Testis (tissue), 2 donors: ENCODE measurements at regions not wholly inside any gene's neighbourhood (a gene's known extent, or its start where the extent isn't known, plus 50 kb on each side); places are given as distances from the start of the nearest gene placed in this dataset.

ENCODE experiments used
- CTCF ChIP-seq, 3 experiments: fragments of 450-650 bp in 2 of 3; fragments of 200-600 bp in 1 of 3; sonication (generic) in 1 of 3; IDR thresholded peaks; one replicate each; pipeline ENCODE4 v1.5.1; 2016 to 2019; ENCODE audit warnings: antibody characterized with exemption in 3 of 3, mild to moderate bottlenecking in 2 of 3, moderate library complexity in 1 of 3
- POLR2A ChIP-seq: fragments of 450-650 bp; IDR thresholded peaks from one replicate; pipeline ENCODE4 v1.6.1; 2017; ENCODE audit warnings: antibody characterized with exemption, mild to moderate bottlenecking, moderate library complexity

DNA sequence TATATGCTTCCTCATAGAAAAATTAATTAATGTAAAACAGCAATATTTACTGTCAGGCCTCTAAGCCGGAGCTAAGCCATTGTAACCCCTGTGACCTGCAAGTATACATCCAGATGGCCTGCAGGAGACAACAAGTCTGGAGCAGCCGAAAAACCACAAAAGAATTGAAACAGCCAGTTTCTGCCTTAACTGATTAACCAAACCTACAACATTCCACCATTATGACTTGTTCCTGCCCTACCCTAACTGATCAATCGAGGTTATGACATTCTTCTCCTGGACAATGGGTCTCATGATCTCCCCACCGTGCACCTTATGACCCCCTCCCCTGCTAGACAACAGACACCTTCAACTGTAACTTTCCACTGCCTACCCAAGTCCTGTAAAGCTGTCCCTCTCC lies 205.8 kb upstream of the DUSP10 start:
- no peak for TF ChIP-seq CTCF (IDR thresholded peaks at IDR 0.05)
- no peak for TF ChIP-seq POLR2A
